Activated CD4-positive, alpha-beta T cell treated with anti-CD3 and anti-CD28 coated beads, Interleukin-2, amount 50 U/mL, for 16 hours (primary cell): ENCODE measurements at regions not wholly inside any gene's neighbourhood (a gene's known extent, or its start where the extent isn't known, plus 50 kb on each side); places are given as distances from the start of the nearest gene placed in this dataset.
"Not testable (repeated sequence)": the region's sequence is repeated elsewhere in the genome, so short reads cannot be mapped to it uniquely, and the experiment has no call there.

Experiments
- DNase-seq: peaks from one replicate; pipeline ENCODE4 v3.0.0-alpha.2; 2020

- not testable (repeated sequence) for DNase-seq
Observed at GRCh38 chr2:167739921-167740320, 507.5 kb downstream of the STK39 start.

- DNase-seq = no peak
Observed at GRCh38 chr2:167733747-167734146, 513.6 kb downstream of the STK39 start.

DNA sequence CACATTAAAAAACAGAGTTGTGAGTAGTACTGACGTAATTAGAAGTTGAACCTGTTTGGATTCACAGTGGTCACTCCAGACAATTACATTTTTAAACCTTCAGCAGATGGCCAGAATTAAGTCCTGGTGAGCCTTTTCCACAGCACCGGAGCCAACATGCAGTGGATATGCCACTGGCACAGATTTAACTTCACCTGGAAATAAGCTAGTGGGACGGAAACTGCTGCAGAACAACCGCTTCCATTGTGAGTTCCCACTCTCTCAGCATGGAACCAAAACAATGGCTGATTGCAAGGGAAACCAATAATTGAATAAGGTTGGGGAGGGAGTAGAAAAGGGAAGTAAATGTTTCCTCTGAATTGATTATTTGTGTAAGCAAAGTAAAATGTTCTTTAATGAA is 515.1 kb downstream of the STK39 start:
- no peak for DNase-seq

GRCh38 chr2:167729911-167730310 is 517.5 kb downstream of the STK39 start:
- no peak for DNase-seq

DNA sequence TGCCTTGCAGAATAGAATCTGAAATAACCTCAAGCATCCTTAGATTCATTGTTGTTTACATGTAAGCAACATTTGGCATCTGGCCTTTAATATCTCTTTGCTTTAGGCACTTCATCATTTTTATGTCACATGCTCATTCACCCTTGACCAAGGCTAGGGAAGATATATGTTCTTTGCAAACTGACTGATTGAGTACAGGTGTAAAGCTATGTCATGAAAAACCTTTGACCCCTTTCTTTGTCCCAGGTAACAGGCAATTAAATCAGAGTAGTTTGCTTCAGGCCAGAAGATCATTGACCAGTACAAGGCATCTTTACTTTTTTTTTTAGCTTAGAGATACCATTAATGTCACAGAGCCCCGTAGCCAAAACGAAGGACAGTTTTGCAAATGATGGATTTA is 520.6 kb downstream of the STK39 start:
- DNase-seq = no peak

DNA sequence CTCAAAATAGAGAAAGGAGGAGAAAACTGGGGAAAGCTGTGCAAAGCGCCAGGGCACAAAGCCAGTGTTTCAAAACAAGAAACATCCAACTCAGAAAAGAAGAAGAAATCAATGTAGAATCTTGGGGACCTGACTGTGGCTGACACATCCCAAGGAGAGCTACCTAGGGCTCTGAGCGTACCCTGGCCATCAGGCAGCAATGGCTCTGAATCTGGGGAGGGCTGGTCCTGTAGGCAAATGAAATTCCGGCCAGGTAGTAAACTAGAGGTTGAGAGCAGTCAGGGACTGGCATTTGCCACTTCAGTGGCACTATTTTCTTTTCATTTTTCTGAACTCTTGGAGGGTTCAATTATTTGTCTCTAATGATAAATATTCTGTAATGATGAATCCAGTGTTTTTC is 525.8 kb downstream of the STK39 start:
- no peak for DNase-seq

DNA sequence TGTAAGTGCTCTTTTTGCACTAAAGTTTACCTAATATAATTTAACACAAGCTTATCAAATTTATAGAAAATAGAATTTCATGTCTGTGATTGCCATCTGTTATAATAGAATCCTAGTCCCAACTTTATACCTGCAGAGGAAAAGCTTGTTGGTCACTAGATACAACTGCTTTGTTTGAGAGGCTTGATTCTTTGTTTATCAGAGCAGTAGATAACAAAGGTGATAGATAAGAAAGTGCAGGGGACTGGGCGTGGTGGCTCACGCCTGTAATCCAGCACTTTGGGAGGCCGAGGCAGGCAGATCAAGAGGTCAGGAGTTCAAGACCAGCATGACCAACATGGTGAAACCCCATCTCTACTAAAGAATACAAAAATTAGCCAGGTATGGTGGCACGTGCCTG is 528.0 kb downstream of the STK39 start:
- no peak for DNase-seq

- no peak for DNase-seq
Observed at GRCh38 chr2:167718560-167718959, 528.8 kb downstream of the STK39 start.

- DNase-seq = no peak
Observed at GRCh38 chr2:167715932-167716331, 531.5 kb downstream of the STK39 start.

- not testable (repeated sequence) for DNase-seq
Observed at GRCh38 chr2:167715498-167715897, 531.9 kb downstream of the STK39 start.

DNA sequence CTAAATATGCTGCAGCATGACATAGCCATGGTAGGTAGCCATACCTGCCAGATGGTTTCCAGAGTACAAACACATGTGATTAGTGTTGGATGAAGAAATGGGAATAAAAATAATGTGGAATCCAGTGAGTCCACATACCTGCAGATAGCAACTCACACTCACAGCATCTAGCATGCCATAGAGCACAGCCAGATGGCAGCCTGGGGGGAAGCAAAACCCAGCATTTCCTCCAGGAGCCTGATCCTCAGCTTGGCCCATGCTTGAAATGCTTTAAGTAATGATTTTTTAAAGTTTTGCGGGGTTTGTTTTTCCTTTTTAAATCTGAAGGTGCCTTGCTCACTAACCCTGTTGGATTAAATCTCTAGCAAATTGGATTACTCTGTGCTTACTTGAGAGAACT is 535.1 kb downstream of the STK39 start:
- DNase-seq = no peak

- no peak for DNase-seq
Observed at GRCh38 chr2:167708998-167709397, 538.4 kb downstream of the STK39 start.

DNA sequence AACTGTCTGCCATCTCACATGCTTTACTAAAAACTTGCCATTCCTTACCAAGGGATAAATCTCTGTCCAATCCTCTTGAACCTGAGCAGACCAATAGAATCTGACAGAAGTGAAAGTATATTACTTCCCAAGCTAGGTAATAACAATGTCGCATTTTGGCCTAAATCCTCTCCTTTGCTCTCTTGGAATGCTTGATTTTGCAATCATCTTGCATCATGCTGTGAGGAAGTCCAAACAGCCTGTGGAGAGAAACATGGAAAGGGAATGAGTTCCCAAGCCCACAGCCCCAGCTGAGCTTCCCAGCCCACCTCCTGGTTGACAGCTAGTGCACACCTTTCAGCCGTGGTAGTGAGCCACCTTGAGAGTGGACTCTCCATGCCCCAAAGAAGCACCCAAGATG is 540.6 kb downstream of the STK39 start:
- no peak for DNase-seq

- DNase-seq = no peak
Observed at GRCh38 chr2:167703441-167703840, 544.0 kb downstream of the STK39 start.

GRCh38 chr2:167702227-167702626 is 545.2 kb downstream of the STK39 start:
- no peak for DNase-seq

- no peak for DNase-seq
Observed at GRCh38 chr2:167701651-167702050, 545.7 kb downstream of the STK39 start.

- no peak for DNase-seq
Observed at GRCh38 chr2:167697948-167698347, 549.4 kb downstream of the STK39 start.

DNA sequence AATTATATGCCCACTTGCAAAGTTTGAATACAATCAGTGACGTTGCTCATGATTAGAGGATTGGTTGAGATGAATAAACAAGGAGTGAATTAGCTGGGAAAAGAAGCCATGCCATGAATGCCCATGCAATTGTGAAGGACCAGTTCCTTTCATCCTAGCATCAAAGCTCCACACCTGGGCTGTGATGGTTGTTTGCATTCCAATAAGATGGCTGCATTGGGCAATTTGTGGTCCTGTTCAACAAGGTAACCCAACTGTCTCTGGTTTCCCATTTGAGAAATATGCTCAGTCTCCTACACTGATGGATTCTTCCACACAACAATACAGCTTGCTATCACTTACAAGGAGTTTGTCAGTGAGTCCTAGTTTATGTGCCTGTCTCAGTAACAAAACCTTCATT is 550.2 kb downstream of the STK39 start:
- no peak for DNase-seq

- DNase-seq = no peak
Observed at GRCh38 chr2:167692936-167693335, 554.5 kb downstream of the STK39 start.

- no peak for DNase-seq
Observed at GRCh38 chr2:167692191-167692590, 555.2 kb downstream of the STK39 start.

DNA sequence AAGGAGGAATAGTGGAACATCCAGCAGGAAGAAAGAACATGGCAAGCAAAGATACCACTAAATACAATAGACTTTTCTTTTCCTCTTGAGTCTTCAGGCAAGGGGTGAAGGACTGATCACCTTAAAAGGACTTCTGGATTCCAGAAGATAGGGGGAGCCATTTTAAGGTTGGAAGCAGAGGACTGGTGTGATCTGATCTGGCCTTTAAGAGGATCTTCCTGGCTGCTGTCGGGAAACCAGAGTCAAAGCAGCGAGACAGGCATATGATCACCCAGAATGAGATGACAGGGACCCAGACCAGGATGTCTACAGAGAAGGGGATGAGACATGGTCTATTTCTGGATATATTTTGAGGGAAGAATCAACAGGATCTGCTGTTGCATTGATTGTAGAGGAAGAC is 558.0 kb downstream of the STK39 start:
- DNase-seq = no peak

GRCh38 chr2:167686691-167687090 is 560.7 kb downstream of the STK39 start:
- no peak for DNase-seq

GRCh38 chr2:167681234-167682015 is 566.0 kb downstream of the STK39 start:
- DNase-seq = no peak

DNA sequence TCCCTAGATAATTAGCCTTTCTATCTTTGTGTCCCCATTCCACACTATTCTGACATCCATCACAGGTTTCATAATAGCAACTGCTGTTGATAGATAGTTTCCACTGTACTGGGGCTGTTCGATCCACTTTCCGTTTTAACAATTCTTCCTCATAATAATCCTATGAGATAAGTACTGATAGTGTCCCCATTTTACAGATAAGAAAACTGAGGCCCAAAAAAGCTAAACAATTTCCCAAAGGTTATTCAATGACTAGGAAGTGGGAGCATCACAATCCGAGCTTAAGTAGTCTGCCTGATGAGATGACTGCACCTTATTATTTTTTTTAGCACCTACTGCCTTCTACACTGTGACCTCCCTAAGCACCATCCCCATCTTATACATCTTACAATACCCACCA is 569.2 kb downstream of the STK39 start:
- DNase-seq = no peak

DNA sequence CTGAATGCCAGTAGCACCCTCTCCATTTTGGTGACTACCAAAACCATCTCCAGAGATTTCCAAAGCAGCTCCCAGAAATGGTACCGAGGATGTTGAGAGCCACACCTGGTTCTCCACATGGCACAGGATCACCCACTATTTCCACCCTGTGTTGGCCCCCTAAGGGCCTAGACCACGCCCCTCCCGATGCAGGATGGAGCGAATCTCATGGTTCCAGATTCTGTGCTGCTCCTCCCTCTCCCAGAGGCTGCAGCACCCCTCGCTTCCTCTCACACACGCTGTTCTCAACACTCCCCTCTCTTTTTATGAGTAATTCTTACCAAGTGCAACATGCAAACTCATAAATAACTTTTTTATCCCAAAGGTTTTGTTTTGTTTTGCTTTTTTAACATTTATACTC is 571.5 kb downstream of the STK39 start:
- no peak for DNase-seq
